NCI-H748 (cell line): ENCODE measurements at regions not wholly inside any gene's neighbourhood (a gene's known extent, or its start where the extent isn't known, plus 50 kb on each side); places are given as distances from the start of the nearest gene placed in this dataset.

Source experiments
- DNase-seq: peaks from one replicate; lab custom pipeline; 2025; ENCODE audit not compliant: unreplicated experiment; lab: John Stamatoyannopoulos, UW

GRCh38 chr6:43876602-43877001 lies 106.6 kb downstream of the VEGFA start:
- DNase-seq = no peak

GRCh38 chr6:43875849-43876572 lies 106.0 kb downstream of the VEGFA start:
- no peak for DNase-seq

- no peak for DNase-seq
Observed at GRCh38 chr6:43874814-43875590, 105.0 kb downstream of the VEGFA start.

- DNase-seq = peak; percentile 97
Observed at GRCh38 chr6:43873806-43874714, 104.0 kb downstream of the VEGFA start.

- DNase-seq = no peak
Observed at GRCh38 chr6:43871933-43872332, 101.9 kb downstream of the VEGFA start.

GRCh38 chr6:43871284-43871683 lies 101.3 kb downstream of the VEGFA start:
- DNase-seq = no peak

- no peak for DNase-seq
Observed at GRCh38 chr6:43870660-43871061, 100.7 kb downstream of the VEGFA start.

- no peak for DNase-seq
Observed at GRCh38 chr6:43869792-43870659, 100.0 kb downstream of the VEGFA start.

- no peak for DNase-seq
Observed at GRCh38 chr6:43869079-43869710, 99.2 kb downstream of the VEGFA start.

- no peak for DNase-seq
Observed at GRCh38 chr6:43868467-43868866, 98.5 kb downstream of the VEGFA start.

GRCh38 chr6:43867996-43868395 lies 98.0 kb downstream of the VEGFA start:
- no peak for DNase-seq

- no peak for DNase-seq
Observed at GRCh38 chr6:43867246-43867645, 97.2 kb downstream of the VEGFA start.

- no peak for DNase-seq
Observed at GRCh38 chr6:43865932-43866645, 96.1 kb downstream of the VEGFA start.

GRCh38 chr6:43865086-43865485 lies 95.1 kb downstream of the VEGFA start:
- no peak for DNase-seq

- DNase-seq = no peak
Observed at GRCh38 chr6:43862925-43863324, 92.9 kb downstream of the VEGFA start.

- DNase-seq = peak; percentile 48
Observed at GRCh38 chr6:43861212-43861894, 91.3 kb downstream of the VEGFA start.

- DNase-seq = peak; percentile 38
Observed at GRCh38 chr6:43860285-43860684, 90.3 kb downstream of the VEGFA start.

GRCh38 chr6:43859213-43859612 lies 89.2 kb downstream of the VEGFA start:
- DNase-seq = no peak
